ENCODE measurements at regions not wholly inside any gene's neighbourhood (a gene's known extent, or its start where the extent isn't known, plus 50 kb on each side); places are given as distances from the start of the nearest gene placed in this dataset.

DNA sequence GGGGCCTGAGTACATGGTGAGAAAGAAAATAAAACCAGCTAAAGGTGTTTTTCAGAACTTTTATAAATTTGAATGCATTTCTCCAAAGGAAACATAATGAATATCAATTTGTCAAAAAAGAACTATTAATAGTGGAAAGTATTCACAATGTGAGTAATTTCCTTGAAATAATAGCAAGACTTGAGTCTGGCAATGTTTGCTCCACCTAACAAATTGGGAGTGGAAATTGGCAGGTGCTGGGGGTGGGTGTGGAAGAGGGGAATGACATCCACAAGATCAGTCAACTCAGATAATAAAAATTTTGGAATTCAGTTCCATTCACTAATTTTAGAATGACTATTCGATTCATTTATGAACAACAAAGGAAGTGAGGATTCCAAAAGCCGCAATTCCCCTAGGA is 884.8 kb upstream of the SLIT2 start:
- TF ChIP-seq, protein P1, sequence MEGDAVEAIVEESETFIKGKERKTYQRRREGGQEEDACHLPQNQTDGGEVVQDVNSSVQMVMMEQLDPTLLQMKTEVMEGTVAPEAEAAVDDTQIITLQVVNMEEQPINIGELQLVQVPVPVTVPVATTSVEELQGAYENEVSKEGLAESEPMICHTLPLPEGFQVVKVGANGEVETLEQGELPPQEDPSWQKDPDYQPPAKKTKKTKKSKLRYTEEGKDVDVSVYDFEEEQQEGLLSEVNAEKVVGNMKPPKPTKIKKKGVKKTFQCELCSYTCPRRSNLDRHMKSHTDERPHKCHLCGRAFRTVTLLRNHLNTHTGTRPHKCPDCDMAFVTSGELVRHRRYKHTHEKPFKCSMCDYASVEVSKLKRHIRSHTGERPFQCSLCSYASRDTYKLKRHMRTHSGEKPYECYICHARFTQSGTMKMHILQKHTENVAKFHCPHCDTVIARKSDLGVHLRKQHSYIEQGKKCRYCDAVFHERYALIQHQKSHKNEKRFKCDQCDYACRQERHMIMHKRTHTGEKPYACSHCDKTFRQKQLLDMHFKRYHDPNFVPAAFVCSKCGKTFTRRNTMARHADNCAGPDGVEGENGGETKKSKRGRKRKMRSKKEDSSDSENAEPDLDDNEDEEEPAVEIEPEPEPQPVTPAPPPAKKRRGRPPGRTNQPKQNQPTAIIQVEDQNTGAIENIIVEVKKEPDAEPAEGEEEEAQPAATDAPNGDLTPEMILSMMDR (IDR thresholded peaks at IDR 0.05) = no peak
- no peak for TF ChIP-seq POLR2A (IDR thresholded peaks at IDR 0.05)
- no peak for TF ChIP-seq EP300 (IDR thresholded peaks at IDR 0.05)

Data from sigmoid colon (tissue), 4 donors.